K562 (cell line): ENCODE measurements at regions not wholly inside any gene's neighbourhood (a gene's known extent, or its start where the extent isn't known, plus 50 kb on each side); places are given as distances from the start of the nearest gene placed in this dataset.

Source experiments
- ATAC-seq: fragments of 200-7000 bp; cut with Tn5 transposase; 3 replicates; pipeline ENCODE4 v1.9.1; 2020; ENCODE audit warnings: moderate library complexity
- BruUV-seq: library from RNA; stranded (reverse); fragments of 400-500 nt; replicated peaks from 2 replicates; lab custom pipeline; 2021; lab: Mats Ljungman, UMichigan
- CTCF ChIA-PET: fragments of 300-600 bp; formaldehyde crosslinking; extraction: SDS; loops from one replicate; lab custom pipeline; 2021; ENCODE audit warnings: low intra/inter-chr PET ratio; lab: Yijun Ruan, JAX
- POLR2A ChIA-PET: fragments of 300-600, 350-650 bp; sonication (Branson Sonifier 250); formaldehyde crosslinking; extraction: SDS; loops from one replicate; lab custom pipeline; 2021; ENCODE audit warnings: antibody characterized with exemption, inconsistent platforms; lab: Yijun Ruan, JAX
- DNase-seq, 4 experiments: peaks; one replicate each; pipeline versions ENCODE4 v3.0.0 to v3.0.0-alpha.2; 2011 to 2018; ENCODE audit warnings: low spot score in 3 of 4, mixed read lengths in 3 of 4; ENCODE audit errors: extremely low read depth in 1 of 4
- FAIRE-seq: peaks from 2 replicates; lab custom pipeline; 2011; peaks lifted over from hg19 to GRCh38; lab: Jason Lieb, UNC
- H2AFZ ChIP-seq: 2 replicates; pipeline ENCODE4 v1.6.0; 2011; ENCODE audit warnings: low read depth, low read length, control low read depth, inconsistent platforms
- H3K27ac ChIP-seq: fragments of 200-600 bp; 3 replicates; pipeline ENCODE4 v1.8.0; 2011; ENCODE audit warnings: low read depth, mild to moderate bottlenecking, control low read depth, inconsistent platforms, low read length, moderate library complexity, mixed read lengths; ENCODE audit errors: extremely low read depth
- H3K27me3 ChIP-seq, 2 experiments: fragments of 300-600 bp in 1 of 2; 2 replicates in 1 of 2; 3 replicates in 1 of 2; pipeline versions ENCODE4 v1.6.0 to v1.8.0; 2011; ENCODE audit warnings: inconsistent platforms in 2 of 2, low read length in 2 of 2, mild to moderate bottlenecking in 1 of 2, mixed read lengths in 1 of 2, moderate library complexity in 1 of 2; ENCODE audit not compliant: control insufficient read depth in 2 of 2, insufficient read depth in 2 of 2
- H3K36me3 ChIP-seq: fragments of 300-600 bp; 3 replicates; pipeline ENCODE4 v1.8.0; 2011; ENCODE audit warnings: mild to moderate bottlenecking, low read length, inconsistent platforms; ENCODE audit not compliant: control insufficient read depth, insufficient read depth
- H3K4me1 ChIP-seq, 2 experiments: fragments of 200-600 bp in 1 of 2; replicated peaks in 1 of 2; 2 replicates in 1 of 2; 3 replicates in 1 of 2; pipeline versions ENCODE4 v1.5.1 to v1.8.0; 2011; ENCODE audit warnings: inconsistent platforms in 2 of 2, low read length in 2 of 2, mild to moderate bottlenecking in 1 of 2, mixed read lengths in 1 of 2, moderate library complexity in 1 of 2; ENCODE audit not compliant: control insufficient read depth in 2 of 2, insufficient read depth in 2 of 2
- H3K4me2 ChIP-seq: 2 replicates; pipeline ENCODE4 v1.6.1; 2011; ENCODE audit warnings: low read length, control low read depth, inconsistent platforms, mixed read lengths; ENCODE audit not compliant: insufficient read depth
- H3K4me3 ChIP-seq: fragments of 200-600 bp; sonication (generic), shearing (Covaris generic); 2 replicates; pipeline ENCODE4 v1.5.1; 2016; ENCODE audit warnings: control low read depth, inconsistent platforms
- H3K79me2 ChIP-seq: fragments of 200-600 bp; 3 replicates; pipeline ENCODE4 v1.8.0; 2011; ENCODE audit warnings: low read length, inconsistent platforms; ENCODE audit not compliant: control insufficient read depth, insufficient read depth
- H3K9ac ChIP-seq, 2 experiments: 2 replicates each; pipeline versions ENCODE4 v1.6.0 to v1.6.1; 2011; ENCODE audit warnings: low read depth in 2 of 2, low read length in 2 of 2, control low read depth in 1 of 2, inconsistent platforms in 1 of 2, mild to moderate bottlenecking in 1 of 2, mixed read lengths in 1 of 2; ENCODE audit not compliant: insufficient read depth in 1 of 2
- H3K9me1 ChIP-seq: one replicate; pipeline ENCODE4 v1.6.0; 2011; ENCODE audit warnings: inconsistent platforms, mild to moderate bottlenecking, low read length, moderate library complexity; ENCODE audit not compliant: control insufficient read depth, insufficient read depth
- H3K9me3 ChIP-seq: replicated peaks from 2 replicates; pipeline ENCODE4 v1.5.1; 2011; ENCODE audit warnings: low read depth, low read length, inconsistent platforms; ENCODE audit not compliant: control insufficient read depth, insufficient read depth
- H4K20me1 ChIP-seq: replicated peaks from 2 replicates; pipeline ENCODE4 v1.6.1; 2011; ENCODE audit warnings: low read length, inconsistent platforms, mixed read lengths; ENCODE audit not compliant: control insufficient read depth, insufficient read depth
- ARID1B ChIP-seq: fragments of 450-650 bp; IDR thresholded peaks from 2 replicates; pipeline ENCODE4 v1.6.1; 2016; ENCODE audit warnings: antibody characterized with exemption, mild to moderate bottlenecking, inconsistent platforms
- ARID2 ChIP-seq: fragments of 450-650 bp; IDR thresholded peaks from 2 replicates; pipeline ENCODE4 v1.6.1; 2017; ENCODE audit warnings: antibody characterized with exemption, mild to moderate bottlenecking
- KAT2B ChIP-seq: IDR thresholded peaks from one replicate; pipeline ENCODE4 v1.6.1; 2012; ENCODE audit warnings: low read depth, mild to moderate bottlenecking, control low read depth, inconsistent platforms, low read length, moderate library complexity
- NFXL1 ChIP-seq: fragments of 450-650 bp; formaldehyde crosslinking; IDR thresholded peaks from 2 replicates; pipeline ENCODE4 v1.4.0; 2021; ENCODE audit warnings: mild to moderate bottlenecking
- TCF7L2 ChIP-seq: fragments of 150-350 bp; IDR thresholded peaks from 2 replicates; pipeline ENCODE4 v1.6.1; 2016; ENCODE audit warnings: low read depth, mild to moderate bottlenecking, low read length, moderate library complexity
- ZNF274 ChIP-seq: IDR thresholded peaks from 2 replicates; pipeline ENCODE4 v1.6.1; 2011; ENCODE audit warnings: low read depth, mild to moderate bottlenecking, low read length, moderate library complexity, borderline replicate concordance
- WGBS: fragments of 100-300 bp; shearing (Covaris generic); methylation state at CpG from one replicate; pipeline ENCODE4 v1.1.6; 2016; ENCODE audit warnings: low coverage, mixed read lengths; ENCODE audit not compliant: insufficient coverage; ENCODE audit errors: missing lambda C conversion rate; 5-methylcytosine and 5-hydroxymethylcytosine counted together
- in situ Hi-C: fragments of 300-500 bp; cut with MboI; formaldehyde crosslinking; loops from 4 replicates; pipeline ENCODE4 v1.15.0; 2018; ENCODE audit warnings: inconsistent platforms, mixed read lengths
- intact Hi-C: fragments of 100-400 bp; cut with micrococcal nuclease; formaldehyde crosslinking; loops from 2 replicates; pipeline ENCODE4 v1.14.2; 2022
- TF ChIP-seq, protein P1 (sequence below): fragments of 450-650 bp; IDR thresholded peaks from one replicate; pipeline ENCODE4 v1.6.1; 2018; ENCODE audit warnings: mild to moderate bottlenecking, moderate library complexity; ENCODE audit not compliant: partially characterized antibody
- TF ChIP-seq, protein P2 (sequence below), 2 experiments: fragments of 450-650 bp; IDR thresholded peaks; 2 replicates each; pipeline ENCODE4 v1.6.1; 2016

DNA sequence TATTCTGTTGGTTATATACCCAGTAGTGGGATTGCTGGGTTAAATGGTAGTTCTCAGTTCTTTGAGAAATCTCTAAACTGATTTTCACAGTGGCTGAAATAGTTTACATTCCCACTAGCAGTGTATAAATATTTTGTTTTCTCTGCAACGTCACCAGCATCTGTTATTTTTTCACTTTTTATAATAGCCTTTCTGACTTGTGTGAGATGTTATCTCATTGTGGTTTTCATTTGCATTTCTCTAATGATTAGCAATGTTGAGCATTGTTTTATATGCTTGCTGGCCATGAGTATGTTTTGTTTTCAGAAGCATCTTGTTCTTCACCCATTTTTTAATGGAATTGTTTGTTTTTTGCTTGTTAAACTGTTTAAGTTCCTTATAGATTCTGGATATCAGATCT is 612.7 kb upstream of the SGO1 start:
- Histone ChIP-seq H4K20me1 (no peaks in the 10 kb centered on the region), H3K36me3 (no peaks in the 10 kb centered on the region), H3K27ac (no peak overlapping the region), H3K9me3 (no peaks in the 10 kb centered on the region), H3K4me2 (no peak overlapping the region), H3K79me2 (no peaks in the 10 kb centered on the region), H3K9ac (no peak overlapping the region), H3K4me1 (no peaks in the 10 kb centered on the region), H3K9me1 (no peaks in the 10 kb centered on the region), H3K4me3 (no peak overlapping the region), H3K27me3 (no peaks in the 10 kb centered on the region), H2AFZ (no peak overlapping the region)
- BruUV-seq = no TSS peak
- FAIRE-seq = no peak
- 5% methylated on average over 1 of the region's 1 CpG for WGBS
- TF ChIP-seq ARID1B (no peak), KAT2B (no peak), NFXL1 (CRISPR knock-in tag) (no peak), TCF7L2 (no peak), ZNF274 (no peak), ARID2 (no peak)
- TF ChIP-seq, protein P1, sequence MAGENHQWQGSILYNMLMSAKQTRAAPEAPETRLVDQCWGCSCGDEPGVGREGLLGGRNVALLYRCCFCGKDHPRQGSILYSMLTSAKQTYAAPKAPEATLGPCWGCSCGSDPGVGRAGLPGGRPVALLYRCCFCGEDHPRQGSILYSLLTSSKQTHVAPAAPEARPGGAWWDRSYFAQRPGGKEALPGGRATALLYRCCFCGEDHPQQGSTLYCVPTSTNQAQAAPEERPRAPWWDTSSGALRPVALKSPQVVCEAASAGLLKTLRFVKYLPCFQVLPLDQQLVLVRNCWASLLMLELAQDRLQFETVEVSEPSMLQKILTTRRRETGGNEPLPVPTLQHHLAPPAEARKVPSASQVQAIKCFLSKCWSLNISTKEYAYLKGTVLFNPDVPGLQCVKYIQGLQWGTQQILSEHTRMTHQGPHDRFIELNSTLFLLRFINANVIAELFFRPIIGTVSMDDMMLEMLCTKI = no peak
- TF ChIP-seq, protein P2, sequence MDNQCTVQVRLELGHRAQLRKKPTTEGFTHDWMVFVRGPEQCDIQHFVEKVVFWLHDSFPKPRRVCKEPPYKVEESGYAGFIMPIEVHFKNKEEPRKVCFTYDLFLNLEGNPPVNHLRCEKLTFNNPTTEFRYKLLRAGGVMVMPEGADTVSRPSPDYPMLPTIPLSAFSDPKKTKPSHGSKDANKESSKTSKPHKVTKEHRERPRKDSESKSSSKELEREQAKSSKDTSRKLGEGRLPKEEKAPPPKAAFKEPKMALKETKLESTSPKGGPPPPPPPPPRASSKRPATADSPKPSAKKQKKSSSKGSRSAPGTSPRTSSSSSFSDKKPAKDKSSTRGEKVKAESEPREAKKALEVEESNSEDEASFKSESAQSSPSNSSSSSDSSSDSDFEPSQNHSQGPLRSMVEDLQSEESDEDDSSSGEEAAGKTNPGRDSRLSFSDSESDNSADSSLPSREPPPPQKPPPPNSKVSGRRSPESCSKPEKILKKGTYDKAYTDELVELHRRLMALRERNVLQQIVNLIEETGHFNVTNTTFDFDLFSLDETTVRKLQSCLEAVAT (IDR thresholded peaks at IDR 0.05) = no peak
- POLR2A ChIA-PET = no interaction called here
- DNase-seq = no peak
- ATAC-seq = no peak
- CTCF ChIA-PET = no interaction called here
- in situ Hi-C loops (no loop called here), intact Hi-C loops (no loop called here)
